WTC11 (cell line): ENCODE measurements at regions not wholly inside any gene's neighbourhood (a gene's known extent, or its start where the extent isn't known, plus 50 kb on each side); places are given as distances from the start of the nearest gene placed in this dataset.

Source experiments
- ATF1 ChIP-seq: sonication (generic); formaldehyde crosslinking; IDR thresholded peaks from 2 replicates; pipeline ENCODE4 v1.8.1; 2023; ENCODE audit warnings: mild to moderate bottlenecking, moderate library complexity, missing genetic modification reagents
- FOXJ3 ChIP-seq: sonication (generic); formaldehyde crosslinking; IDR thresholded peaks from 2 replicates; pipeline ENCODE4 v1.9.0; 2021; ENCODE audit warnings: missing genetic modification reagents, mild to moderate bottlenecking, borderline replicate concordance
- FOXP1 ChIP-seq: sonication (generic); formaldehyde crosslinking; IDR thresholded peaks from 2 replicates; pipeline ENCODE4 v1.8.0; 2022; ENCODE audit warnings: missing genetic modification reagents, mild to moderate bottlenecking, moderate library complexity, borderline replicate concordance
- GRHL2 ChIP-seq: fragments of 250-450 bp; sonication (Bioruptor Pico); IDR thresholded peaks from 2 replicates; pipeline ENCODE4 v1.8.0; 2022; ENCODE audit warnings: mild to moderate bottlenecking, moderate library complexity; ENCODE audit not compliant: insufficient replicate concordance, severe bottlenecking
- IRF2 ChIP-seq: sonication (generic); formaldehyde crosslinking; IDR thresholded peaks from 2 replicates; pipeline ENCODE4 v1.8.0; 2022; ENCODE audit warnings: low read depth, missing genetic modification reagents, borderline replicate concordance
- SP1 ChIP-seq: sonication (generic); formaldehyde crosslinking; conservative IDR thresholded peaks from 2 replicates; pipeline ENCODE4 v1.8.1; 2022; ENCODE audit warnings: missing genetic modification reagents
- TCF7 ChIP-seq: sonication (generic); formaldehyde crosslinking; IDR thresholded peaks from 2 replicates; pipeline ENCODE4 v1.8.0; 2022; ENCODE audit warnings: mild to moderate bottlenecking, low read depth, missing genetic modification reagents, moderate library complexity
- TF ChIP-seq, protein P1 (sequence below): sonication (generic); formaldehyde crosslinking; IDR thresholded peaks from 2 replicates; pipeline ENCODE4 v1.8.0; 2023; ENCODE audit warnings: missing genetic modification reagents
- TF ChIP-seq, protein P2 (sequence below): fragments of 200-600 bp; IDR thresholded peaks from 2 replicates; pipeline ENCODE4 v1.8.0; 2022; ENCODE audit warnings: antibody characterized with exemption
- TF ChIP-seq, protein P3 (sequence below): sonication (generic); formaldehyde crosslinking; IDR thresholded peaks from 2 replicates; pipeline ENCODE4 v1.8.0; 2023; ENCODE audit warnings: missing genetic modification reagents, mild to moderate bottlenecking, borderline replicate concordance
- TF ChIP-seq, protein P4 (sequence below): sonication (generic); formaldehyde crosslinking; IDR thresholded peaks from 2 replicates; pipeline ENCODE4 v1.8.0; 2022; ENCODE audit warnings: mild to moderate bottlenecking, missing genetic modification reagents
- TF ChIP-seq, protein P5 (sequence below): sonication (generic); formaldehyde crosslinking; IDR thresholded peaks from 2 replicates; pipeline ENCODE4 v1.8.0; 2022; ENCODE audit warnings: mild to moderate bottlenecking, missing genetic modification reagents
- TF ChIP-seq, protein P6 (sequence below): fragments of 250-450 bp; sonication (Bioruptor Pico); IDR thresholded peaks from 2 replicates; pipeline ENCODE4 v2.1.2; 2022; ENCODE audit warnings: mild to moderate bottlenecking, moderate library complexity

DNA sequence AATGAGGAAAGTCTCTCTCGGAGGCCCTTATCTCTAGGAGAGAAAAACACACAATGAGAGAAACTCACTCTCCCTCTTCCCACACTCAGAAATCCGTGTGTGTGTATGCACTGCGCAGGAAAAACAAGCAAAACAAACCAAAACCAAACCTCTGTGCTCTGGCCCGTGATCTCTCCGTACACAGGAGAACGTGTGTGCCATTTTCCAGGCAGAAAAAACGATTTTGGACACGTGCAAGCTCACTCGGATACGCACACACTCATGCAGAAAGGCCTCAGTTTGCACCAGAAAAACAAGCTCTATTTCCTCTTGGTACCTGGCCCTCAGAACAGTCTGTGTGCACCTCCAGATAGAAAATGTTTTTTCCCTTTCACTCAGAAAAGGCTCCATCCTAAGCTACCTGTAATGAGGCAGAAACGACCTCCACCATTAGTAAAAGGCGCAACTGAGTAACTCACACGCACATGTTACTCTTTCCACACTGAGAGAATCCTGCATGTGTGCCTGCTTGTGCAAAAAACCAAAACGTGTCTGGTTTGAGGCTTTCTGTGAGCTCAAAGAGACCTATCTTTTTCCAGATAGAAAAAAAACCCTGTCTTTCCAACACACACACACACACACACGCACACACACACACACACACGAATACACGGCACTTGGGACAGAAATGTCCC is 99.2 kb downstream of the EDN3 start:
- TF ChIP-seq IRF2, result no peak
- TF ChIP-seq ATF1 (CRISPR knock-in tag), result no peak
- TF ChIP-seq, protein P1, sequence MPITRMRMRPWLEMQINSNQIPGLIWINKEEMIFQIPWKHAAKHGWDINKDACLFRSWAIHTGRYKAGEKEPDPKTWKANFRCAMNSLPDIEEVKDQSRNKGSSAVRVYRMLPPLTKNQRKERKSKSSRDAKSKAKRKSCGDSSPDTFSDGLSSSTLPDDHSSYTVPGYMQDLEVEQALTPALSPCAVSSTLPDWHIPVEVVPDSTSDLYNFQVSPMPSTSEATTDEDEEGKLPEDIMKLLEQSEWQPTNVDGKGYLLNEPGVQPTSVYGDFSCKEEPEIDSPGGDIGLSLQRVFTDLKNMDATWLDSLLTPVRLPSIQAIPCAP (CRISPR knock-in tag), result no peak
- TF ChIP-seq, protein P2, sequence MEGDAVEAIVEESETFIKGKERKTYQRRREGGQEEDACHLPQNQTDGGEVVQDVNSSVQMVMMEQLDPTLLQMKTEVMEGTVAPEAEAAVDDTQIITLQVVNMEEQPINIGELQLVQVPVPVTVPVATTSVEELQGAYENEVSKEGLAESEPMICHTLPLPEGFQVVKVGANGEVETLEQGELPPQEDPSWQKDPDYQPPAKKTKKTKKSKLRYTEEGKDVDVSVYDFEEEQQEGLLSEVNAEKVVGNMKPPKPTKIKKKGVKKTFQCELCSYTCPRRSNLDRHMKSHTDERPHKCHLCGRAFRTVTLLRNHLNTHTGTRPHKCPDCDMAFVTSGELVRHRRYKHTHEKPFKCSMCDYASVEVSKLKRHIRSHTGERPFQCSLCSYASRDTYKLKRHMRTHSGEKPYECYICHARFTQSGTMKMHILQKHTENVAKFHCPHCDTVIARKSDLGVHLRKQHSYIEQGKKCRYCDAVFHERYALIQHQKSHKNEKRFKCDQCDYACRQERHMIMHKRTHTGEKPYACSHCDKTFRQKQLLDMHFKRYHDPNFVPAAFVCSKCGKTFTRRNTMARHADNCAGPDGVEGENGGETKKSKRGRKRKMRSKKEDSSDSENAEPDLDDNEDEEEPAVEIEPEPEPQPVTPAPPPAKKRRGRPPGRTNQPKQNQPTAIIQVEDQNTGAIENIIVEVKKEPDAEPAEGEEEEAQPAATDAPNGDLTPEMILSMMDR, result no peak
- TF ChIP-seq, protein P3, sequence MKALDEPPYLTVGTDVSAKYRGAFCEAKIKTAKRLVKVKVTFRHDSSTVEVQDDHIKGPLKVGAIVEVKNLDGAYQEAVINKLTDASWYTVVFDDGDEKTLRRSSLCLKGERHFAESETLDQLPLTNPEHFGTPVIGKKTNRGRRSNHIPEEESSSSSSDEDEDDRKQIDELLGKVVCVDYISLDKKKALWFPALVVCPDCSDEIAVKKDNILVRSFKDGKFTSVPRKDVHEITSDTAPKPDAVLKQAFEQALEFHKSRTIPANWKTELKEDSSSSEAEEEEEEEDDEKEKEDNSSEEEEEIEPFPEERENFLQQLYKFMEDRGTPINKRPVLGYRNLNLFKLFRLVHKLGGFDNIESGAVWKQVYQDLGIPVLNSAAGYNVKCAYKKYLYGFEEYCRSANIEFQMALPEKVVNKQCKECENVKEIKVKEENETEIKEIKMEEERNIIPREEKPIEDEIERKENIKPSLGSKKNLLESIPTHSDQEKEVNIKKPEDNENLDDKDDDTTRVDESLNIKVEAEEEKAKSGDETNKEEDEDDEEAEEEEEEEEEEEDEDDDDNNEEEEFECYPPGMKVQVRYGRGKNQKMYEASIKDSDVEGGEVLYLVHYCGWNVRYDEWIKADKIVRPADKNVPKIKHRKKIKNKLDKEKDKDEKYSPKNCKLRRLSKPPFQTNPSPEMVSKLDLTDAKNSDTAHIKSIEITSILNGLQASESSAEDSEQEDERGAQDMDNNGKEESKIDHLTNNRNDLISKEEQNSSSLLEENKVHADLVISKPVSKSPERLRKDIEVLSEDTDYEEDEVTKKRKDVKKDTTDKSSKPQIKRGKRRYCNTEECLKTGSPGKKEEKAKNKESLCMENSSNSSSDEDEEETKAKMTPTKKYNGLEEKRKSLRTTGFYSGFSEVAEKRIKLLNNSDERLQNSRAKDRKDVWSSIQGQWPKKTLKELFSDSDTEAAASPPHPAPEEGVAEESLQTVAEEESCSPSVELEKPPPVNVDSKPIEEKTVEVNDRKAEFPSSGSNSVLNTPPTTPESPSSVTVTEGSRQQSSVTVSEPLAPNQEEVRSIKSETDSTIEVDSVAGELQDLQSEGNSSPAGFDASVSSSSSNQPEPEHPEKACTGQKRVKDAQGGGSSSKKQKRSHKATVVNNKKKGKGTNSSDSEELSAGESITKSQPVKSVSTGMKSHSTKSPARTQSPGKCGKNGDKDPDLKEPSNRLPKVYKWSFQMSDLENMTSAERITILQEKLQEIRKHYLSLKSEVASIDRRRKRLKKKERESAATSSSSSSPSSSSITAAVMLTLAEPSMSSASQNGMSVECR, result no peak
- TF ChIP-seq, protein P4, sequence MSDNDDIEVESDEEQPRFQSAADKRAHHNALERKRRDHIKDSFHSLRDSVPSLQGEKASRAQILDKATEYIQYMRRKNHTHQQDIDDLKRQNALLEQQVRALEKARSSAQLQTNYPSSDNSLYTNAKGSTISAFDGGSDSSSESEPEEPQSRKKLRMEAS, result no peak
- TF ChIP-seq, protein P5, sequence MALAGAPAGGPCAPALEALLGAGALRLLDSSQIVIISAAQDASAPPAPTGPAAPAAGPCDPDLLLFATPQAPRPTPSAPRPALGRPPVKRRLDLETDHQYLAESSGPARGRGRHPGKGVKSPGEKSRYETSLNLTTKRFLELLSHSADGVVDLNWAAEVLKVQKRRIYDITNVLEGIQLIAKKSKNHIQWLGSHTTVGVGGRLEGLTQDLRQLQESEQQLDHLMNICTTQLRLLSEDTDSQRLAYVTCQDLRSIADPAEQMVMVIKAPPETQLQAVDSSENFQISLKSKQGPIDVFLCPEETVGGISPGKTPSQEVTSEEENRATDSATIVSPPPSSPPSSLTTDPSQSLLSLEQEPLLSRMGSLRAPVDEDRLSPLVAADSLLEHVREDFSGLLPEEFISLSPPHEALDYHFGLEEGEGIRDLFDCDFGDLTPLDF (CRISPR knock-in tag), result no peak
- no peak for TF ChIP-seq GRHL2 (CRISPR knock-in tag)
- TF ChIP-seq TCF7, result no peak
- TF ChIP-seq, protein P6, sequence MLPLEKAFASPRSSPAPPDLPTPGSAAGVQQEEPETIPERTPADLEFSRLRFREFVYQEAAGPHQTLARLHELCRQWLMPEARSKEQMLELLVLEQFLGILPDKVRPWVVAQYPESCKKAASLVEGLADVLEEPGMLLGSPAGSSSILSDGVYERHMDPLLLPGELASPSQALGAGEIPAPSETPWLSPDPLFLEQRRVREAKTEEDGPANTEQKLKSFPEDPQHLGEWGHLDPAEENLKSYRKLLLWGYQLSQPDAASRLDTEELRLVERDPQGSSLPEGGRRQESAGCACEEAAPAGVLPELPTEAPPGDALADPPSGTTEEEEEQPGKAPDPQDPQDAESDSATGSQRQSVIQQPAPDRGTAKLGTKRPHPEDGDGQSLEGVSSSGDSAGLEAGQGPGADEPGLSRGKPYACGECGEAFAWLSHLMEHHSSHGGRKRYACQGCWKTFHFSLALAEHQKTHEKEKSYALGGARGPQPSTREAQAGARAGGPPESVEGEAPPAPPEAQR (CRISPR knock-in tag), result no peak
- no peak for TF ChIP-seq FOXJ3
- no peak for TF ChIP-seq FOXP1 (CRISPR knock-in tag)
- no peak for TF ChIP-seq SP1 (CRISPR knock-in tag)
